Astrocyte of the spinal cord (primary cell): ENCODE measurements at regions not wholly inside any gene's neighbourhood (a gene's known extent, or its start where the extent isn't known, plus 50 kb on each side); places are given as distances from the start of the nearest gene placed in this dataset.

Experiments
- DNase-seq: peaks from one replicate; pipeline ENCODE4 v3.0.0; 2011; ENCODE audit warnings: low read depth, low spot score
- H3K4me3 ChIP-seq: 2 replicates; pipeline ENCODE4 v1.5.1; 2011; ENCODE audit warnings: low read depth, mild to moderate bottlenecking, low read length, moderate library complexity
- CTCF ChIP-seq: IDR thresholded peaks from 2 replicates; pipeline ENCODE4 v1.5.1; 2012; ENCODE audit warnings: low read depth, mild to moderate bottlenecking, low read length, inconsistent platforms
- in situ Hi-C: cut with HindIII; loops from 2 replicates; pipeline ENCODE4 v1.10.0; 2017; ENCODE audit warnings: low sequenced_read_pairs

GRCh38 chr7:10913457-10913856, 60.2 kb upstream of the PHF14 start:
- no peak for TF ChIP-seq CTCF
- no peak for DNase-seq
- in situ Hi-C loops, result no loop called here
- no peak overlapping the region for H3K4me3 ChIP-seq

GRCh38 chr7:10918093-10918590, 55.5 kb upstream of the PHF14 start:
- TF ChIP-seq CTCF, result no peak
- in situ Hi-C loops, result no loop called here
- H3K4me3 ChIP-seq, result no peak overlapping the region
- DNase-seq, result no peak

- H3K4me3 ChIP-seq, result no peak overlapping the region
- in situ Hi-C loops, result no loop called here
- no peak for TF ChIP-seq CTCF
- no peak for DNase-seq
Measured at GRCh38 chr7:10919923-10920322, 53.7 kb upstream of the PHF14 start.
